ENCODE measurements at regions not wholly inside any gene's neighbourhood (a gene's known extent, or its start where the extent isn't known, plus 50 kb on each side); places are given as distances from the start of the nearest gene placed in this dataset.
A peak's percentile ranks its signal among the peaks of the same experiment; 100 is the strongest.

GRCh38 chr5:71891406-71891805, 172.3 kb downstream of the CARTPT start:
- WGBS: 53% methylated on average over 1 of the region's 1 CpG
- Histone ChIP-seq H3K4me3 (ENCODE audit: low read depth, low read length) (no peak overlapping the region), H3K36me3 (ENCODE audit: insufficient read depth) (no peaks in the 10 kb centered on the region), H3K4me1 (ENCODE audit: insufficient read depth) (no peaks in the 10 kb centered on the region), H3K27ac (ENCODE audit: low read depth) (no peak overlapping the region)
- no peak for DNase-seq (ENCODE audit: extremely low spot score)

GRCh38 chr5:71891856-71892255, 172.8 kb downstream of the CARTPT start:
- 27% methylated on average over 4 of the region's 4 CpGs for WGBS
- Histone ChIP-seq H3K36me3 (ENCODE audit: insufficient read depth) (no peaks in the 10 kb centered on the region), H3K27ac (ENCODE audit: low read depth) (no peak overlapping the region), H3K4me1 (ENCODE audit: insufficient read depth) (no peaks in the 10 kb centered on the region), H3K4me3 (ENCODE audit: low read depth, low read length) (no peak overlapping the region)
- DNase-seq (ENCODE audit: extremely low spot score): no peak

GRCh38 chr5:71892641-71893365, 173.7 kb downstream of the CARTPT start:
- WGBS: 77% methylated on average over 3 of the region's 3 CpGs
- DNase-seq (ENCODE audit: extremely low spot score): no peak
- H3K36me3 ChIP-seq (ENCODE audit: insufficient read depth): no peaks in the 10 kb centered on the region
- no peaks in the 10 kb centered on the region for H3K4me1 ChIP-seq (ENCODE audit: insufficient read depth)
- H3K27ac ChIP-seq (ENCODE audit: low read depth): no peak overlapping the region
- no peak overlapping the region for H3K4me3 ChIP-seq (ENCODE audit: low read depth, low read length)

- Histone ChIP-seq H3K36me3 (ENCODE audit: insufficient read depth) (no peaks in the 10 kb centered on the region), H3K4me3 (ENCODE audit: low read depth, low read length) (no peak overlapping the region), H3K27ac (ENCODE audit: low read depth) (no peak overlapping the region), H3K4me1 (ENCODE audit: insufficient read depth) (no peaks in the 10 kb centered on the region)
- 95% methylated on average over 3 of the region's 3 CpGs for WGBS
- DNase-seq (ENCODE audit: extremely low spot score): no peak
Observed at GRCh38 chr5:71893451-71893850, 174.4 kb downstream of the CARTPT start.

- WGBS: 72% methylated on average over 3 of the region's 3 CpGs
- no peaks in the 10 kb centered on the region for H3K36me3 ChIP-seq (ENCODE audit: insufficient read depth)
- DNase-seq (ENCODE audit: extremely low spot score): no peak
- H3K4me3 ChIP-seq (ENCODE audit: low read depth, low read length): no peak overlapping the region
- H3K27ac ChIP-seq (ENCODE audit: low read depth): no peak overlapping the region
- no peaks in the 10 kb centered on the region for H3K4me1 ChIP-seq (ENCODE audit: insufficient read depth)
Observed at GRCh38 chr5:71894091-71894490, 175.0 kb downstream of the CARTPT start.

GRCh38 chr5:71895546-71895945, 176.5 kb downstream of the CARTPT start:
- Histone ChIP-seq H3K4me1 (ENCODE audit: insufficient read depth) (no peaks in the 10 kb centered on the region), H3K4me3 (ENCODE audit: low read depth, low read length) (no peak overlapping the region), H3K36me3 (ENCODE audit: insufficient read depth) (no peaks in the 10 kb centered on the region), H3K27ac (ENCODE audit: low read depth) (no peak overlapping the region)
- no peak for DNase-seq (ENCODE audit: extremely low spot score)
- 81% methylated on average over 1 of the region's 1 CpG for WGBS

- Histone ChIP-seq H3K4me3 (ENCODE audit: low read depth, low read length) (no peak overlapping the region), H3K4me1 (ENCODE audit: insufficient read depth) (no peaks in the 10 kb centered on the region), H3K36me3 (ENCODE audit: insufficient read depth) (no peaks in the 10 kb centered on the region), H3K27ac (ENCODE audit: low read depth) (no peak overlapping the region)
- no peak for DNase-seq (ENCODE audit: extremely low spot score)
- WGBS: 93% methylated on average over 2 of the region's 2 CpGs
Observed at GRCh38 chr5:71899865-71900342, 180.8 kb downstream of the CARTPT start.

GRCh38 chr5:71903808-71904207, 184.7 kb downstream of the CARTPT start:
- Histone ChIP-seq H3K4me1 (ENCODE audit: insufficient read depth) (no peaks in the 10 kb centered on the region), H3K4me3 (ENCODE audit: low read depth, low read length) (no peak overlapping the region), H3K36me3 (ENCODE audit: insufficient read depth) (no peaks in the 10 kb centered on the region), H3K27ac (ENCODE audit: low read depth) (no peak overlapping the region)
- WGBS: 40% methylated on average over 2 of the region's 2 CpGs
- no peak for DNase-seq (ENCODE audit: extremely low spot score)

- Histone ChIP-seq H3K4me1 (ENCODE audit: insufficient read depth) (no peaks in the 10 kb centered on the region), H3K36me3 (ENCODE audit: insufficient read depth) (no peaks in the 10 kb centered on the region), H3K4me3 (ENCODE audit: low read depth, low read length) (no peak overlapping the region), H3K27ac (ENCODE audit: low read depth) (no peak overlapping the region)
- no peak for DNase-seq (ENCODE audit: extremely low spot score)
- 90% methylated on average over 2 of the region's 2 CpGs for WGBS
Observed at GRCh38 chr5:71904852-71905251, 185.8 kb downstream of the CARTPT start.

GRCh38 chr5:71905834-71906711, 187.0 kb downstream of the CARTPT start:
- WGBS: 71% methylated on average over 1 of the region's 1 CpG
- no peak overlapping the region for H3K4me3 ChIP-seq (ENCODE audit: low read depth, low read length)
- no peaks in the 10 kb centered on the region for H3K36me3 ChIP-seq (ENCODE audit: insufficient read depth)
- no peaks in the 10 kb centered on the region for H3K4me1 ChIP-seq (ENCODE audit: insufficient read depth)
- H3K27ac ChIP-seq (ENCODE audit: low read depth): no peak overlapping the region
- DNase-seq (ENCODE audit: extremely low spot score): no peak

GRCh38 chr5:71907001-71907588, 188.0 kb downstream of the CARTPT start:
- H3K27ac ChIP-seq (ENCODE audit: low read depth): peak overlapping the region; percentile 33
- no peaks in the 10 kb centered on the region for H3K4me1 ChIP-seq (ENCODE audit: insufficient read depth)
- H3K36me3 ChIP-seq (ENCODE audit: insufficient read depth): no peaks in the 10 kb centered on the region
- H3K4me3 ChIP-seq (ENCODE audit: low read depth, low read length): no peak overlapping the region
- peak; percentile 32 for DNase-seq (ENCODE audit: extremely low spot score)
- WGBS: 52% methylated on average over 3 of the region's 3 CpGs

- Histone ChIP-seq H3K27ac (ENCODE audit: low read depth) (peak overlapping the region; percentile 33), H3K4me1 (ENCODE audit: insufficient read depth) (no peaks in the 10 kb centered on the region), H3K4me3 (ENCODE audit: low read depth, low read length) (no peak overlapping the region), H3K36me3 (ENCODE audit: insufficient read depth) (no peaks in the 10 kb centered on the region)
- WGBS: 46% methylated on average over 4 of the region's 4 CpGs
- DNase-seq (ENCODE audit: extremely low spot score): no peak
Observed at GRCh38 chr5:71907608-71908145, 188.6 kb downstream of the CARTPT start.

- WGBS: 91% methylated on average over 3 of the region's 3 CpGs
- no peaks in the 10 kb centered on the region for H3K4me1 ChIP-seq (ENCODE audit: insufficient read depth)
- H3K4me3 ChIP-seq (ENCODE audit: low read depth, low read length): no peak overlapping the region
- no peaks in the 10 kb centered on the region for H3K36me3 ChIP-seq (ENCODE audit: insufficient read depth)
- no peak overlapping the region for H3K27ac ChIP-seq (ENCODE audit: low read depth)
- no peak for DNase-seq (ENCODE audit: extremely low spot score)
Observed at GRCh38 chr5:71910741-71911140, 191.7 kb downstream of the CARTPT start.
